ENCODE measurements at regions not wholly inside any gene's neighbourhood (a gene's known extent, or its start where the extent isn't known, plus 50 kb on each side); places are given as distances from the start of the nearest gene placed in this dataset.

DNA sequence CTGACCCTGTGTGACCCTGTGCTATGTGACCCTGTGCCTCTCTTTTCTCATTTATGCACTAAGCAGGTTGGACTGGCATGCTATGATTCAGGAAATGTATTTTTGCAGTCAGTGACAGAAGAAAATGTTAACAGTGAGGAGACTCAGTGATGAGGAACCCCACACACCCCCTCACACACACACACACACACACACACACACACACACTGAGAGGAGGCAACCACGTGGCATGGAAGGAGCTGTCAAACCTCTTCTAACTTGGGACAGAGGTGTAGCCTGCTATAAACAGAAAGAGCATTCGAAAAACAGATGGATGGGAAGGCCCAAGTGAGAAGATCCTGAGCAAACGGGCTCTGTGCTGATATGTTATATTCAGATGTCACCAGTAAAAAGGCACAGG is 57.9 kb upstream of the GRIA1 start:
- no peaks in the 10 kb centered on the region for H3K36me3 ChIP-seq
- no peaks in the 10 kb centered on the region for H3K4me1 ChIP-seq
- no peak overlapping the region for H3K27ac ChIP-seq
- WGBS = 79% methylated on average over 3 of the region's 3 CpGs
- no peak overlapping the region for H3K4me3 ChIP-seq
- no peaks in the 10 kb centered on the region for H3K27me3 ChIP-seq
- DNase-seq (ENCODE audit: low spot score in 2 of 2) = no peak
- TF ChIP-seq, protein P1, sequence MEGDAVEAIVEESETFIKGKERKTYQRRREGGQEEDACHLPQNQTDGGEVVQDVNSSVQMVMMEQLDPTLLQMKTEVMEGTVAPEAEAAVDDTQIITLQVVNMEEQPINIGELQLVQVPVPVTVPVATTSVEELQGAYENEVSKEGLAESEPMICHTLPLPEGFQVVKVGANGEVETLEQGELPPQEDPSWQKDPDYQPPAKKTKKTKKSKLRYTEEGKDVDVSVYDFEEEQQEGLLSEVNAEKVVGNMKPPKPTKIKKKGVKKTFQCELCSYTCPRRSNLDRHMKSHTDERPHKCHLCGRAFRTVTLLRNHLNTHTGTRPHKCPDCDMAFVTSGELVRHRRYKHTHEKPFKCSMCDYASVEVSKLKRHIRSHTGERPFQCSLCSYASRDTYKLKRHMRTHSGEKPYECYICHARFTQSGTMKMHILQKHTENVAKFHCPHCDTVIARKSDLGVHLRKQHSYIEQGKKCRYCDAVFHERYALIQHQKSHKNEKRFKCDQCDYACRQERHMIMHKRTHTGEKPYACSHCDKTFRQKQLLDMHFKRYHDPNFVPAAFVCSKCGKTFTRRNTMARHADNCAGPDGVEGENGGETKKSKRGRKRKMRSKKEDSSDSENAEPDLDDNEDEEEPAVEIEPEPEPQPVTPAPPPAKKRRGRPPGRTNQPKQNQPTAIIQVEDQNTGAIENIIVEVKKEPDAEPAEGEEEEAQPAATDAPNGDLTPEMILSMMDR (IDR thresholded peaks at IDR 0.05) = no peak
- TF ChIP-seq POLR2A (IDR thresholded peaks at IDR 0.05) (no peak), POLR2AphosphoS5 (IDR thresholded peaks at IDR 0.05) (no peak), EP300 (IDR thresholded peaks at IDR 0.05) (no peak)
- H3K9me3 ChIP-seq = no peaks in the 10 kb centered on the region

DNA sequence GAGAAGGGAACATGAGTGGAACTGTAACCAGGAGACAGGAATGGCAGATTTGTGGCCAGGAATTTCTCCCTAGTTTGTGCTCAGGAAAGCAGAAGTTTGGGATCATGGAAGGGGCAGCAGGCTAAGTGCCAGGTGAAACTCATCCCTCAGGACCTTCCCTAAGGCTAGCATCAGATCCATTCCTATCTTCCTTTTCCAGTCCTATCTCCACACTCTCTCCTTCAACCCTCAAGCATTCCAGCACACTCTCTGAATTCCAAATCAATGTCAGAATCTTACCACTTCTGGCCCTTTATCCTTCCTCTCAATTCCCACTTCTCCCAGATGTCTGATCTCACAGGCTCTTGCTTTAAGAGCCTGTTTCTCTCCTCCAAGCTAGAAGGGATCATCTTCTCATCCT is 53.2 kb upstream of the GRIA1 start:
- no peaks in the 10 kb centered on the region for H3K27me3 ChIP-seq
- TF ChIP-seq EP300 (IDR thresholded peaks at IDR 0.05) = no peak
- no peak for TF ChIP-seq POLR2AphosphoS5 (IDR thresholded peaks at IDR 0.05)
- TF ChIP-seq POLR2A (IDR thresholded peaks at IDR 0.05) = no peak
- TF ChIP-seq, protein P1 (IDR thresholded peaks at IDR 0.05) = no peak
- no peak overlapping the region for H3K4me3 ChIP-seq
- no peak for DNase-seq (ENCODE audit: low spot score in 2 of 2)
- no peaks in the 10 kb centered on the region for H3K36me3 ChIP-seq
- H3K27ac ChIP-seq = no peak overlapping the region
- H3K9me3 ChIP-seq = no peaks in the 10 kb centered on the region
- H3K4me1 ChIP-seq = no peaks in the 10 kb centered on the region

DNA sequence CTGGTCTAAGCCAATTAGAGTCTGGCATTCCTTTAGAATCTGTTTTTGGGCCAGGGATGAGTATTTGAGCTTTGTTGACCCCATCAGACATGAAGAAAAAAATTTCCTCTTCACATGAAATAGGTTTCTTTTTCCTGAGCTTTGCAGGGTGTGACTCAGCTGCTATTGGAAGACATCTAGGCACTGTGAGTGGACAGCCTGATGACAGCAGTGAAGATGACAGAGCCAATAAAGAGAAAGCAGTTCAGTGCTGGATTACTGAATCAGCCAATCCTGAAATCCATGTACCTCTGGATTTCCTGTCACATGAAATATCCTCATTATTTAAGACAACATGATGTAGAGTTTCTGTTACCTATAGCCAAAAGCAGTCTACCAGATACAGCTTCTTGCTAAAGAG is 51.3 kb upstream of the GRIA1 start:
- no peaks in the 10 kb centered on the region for H3K36me3 ChIP-seq
- TF ChIP-seq POLR2AphosphoS5 (IDR thresholded peaks at IDR 0.05) = no peak
- no peak for TF ChIP-seq POLR2A (IDR thresholded peaks at IDR 0.05)
- TF ChIP-seq EP300 (IDR thresholded peaks at IDR 0.05) = no peak
- TF ChIP-seq, protein P1 (IDR thresholded peaks at IDR 0.05) = no peak
- H3K27me3 ChIP-seq = no peaks in the 10 kb centered on the region
- H3K9me3 ChIP-seq = no peaks in the 10 kb centered on the region
- no peaks in the 10 kb centered on the region for H3K4me1 ChIP-seq
- H3K27ac ChIP-seq = no peak overlapping the region
- H3K4me3 ChIP-seq = no peak overlapping the region
- no peak for DNase-seq (ENCODE audit: low spot score in 2 of 2)
